GM12878 (cell line): ENCODE measurements at regions not wholly inside any gene's neighbourhood (a gene's known extent, or its start where the extent isn't known, plus 50 kb on each side); places are given as distances from the start of the nearest gene placed in this dataset.

Source experiments
- ATAC-seq: fragments of 200-7000 bp; cut with Tn5 transposase; 3 replicates; pipeline ENCODE4 v1.9.1; 2020; ENCODE audit warnings: mild to moderate bottlenecking, moderate library complexity
- BruUV-seq: library from RNA; stranded (reverse); fragments of 400-500 nt; replicated peaks from 2 replicates; lab custom pipeline; 2021; lab: Mats Ljungman, UMichigan
- CTCF ChIA-PET: fragments of 300-600 bp; sonication (Branson Sonifier 250); formaldehyde crosslinking; extraction: SDS; loops from one replicate; lab custom pipeline; 2021; ENCODE audit warnings: inconsistent platforms; lab: Yijun Ruan, JAX
- POLR2A ChIA-PET: fragments of 350-600 bp; formaldehyde crosslinking; extraction: SDS; loops from one replicate; lab custom pipeline; 2021; ENCODE audit warnings: inconsistent platforms; lab: Charles Lee
- RAD21 ChIA-PET: fragments of 300-600 bp; sonication (Branson Sonifier 250); formaldehyde crosslinking; loops from one replicate; lab custom pipeline; 2023; ENCODE audit warnings: antibody characterized with exemption; ENCODE audit not compliant: unreplicated experiment; lab: Charles Lee
- SMC1A ChIA-PET: fragments of 300-600 bp; sonication (Branson Sonifier 250); formaldehyde crosslinking; loops from one replicate; lab custom pipeline; 2023; ENCODE audit not compliant: unreplicated experiment, uncharacterized antibody; lab: Charles Lee
- DNase-seq: peaks from one replicate; pipeline ENCODE4 v3.0.0-alpha.2; 2011; ENCODE audit warnings: low read depth, low spot score
- FAIRE-seq: peaks from 3 replicates; lab custom pipeline; 2011; peaks lifted over from hg19 to GRCh38; lab: Jason Lieb, UNC
- H2AFZ ChIP-seq: 2 replicates; pipeline ENCODE4 v1.6.0; 2011; ENCODE audit warnings: low read depth, low read length, control low read depth; ENCODE audit not compliant: control insufficient read depth
- H3K27ac ChIP-seq: 2 replicates; pipeline ENCODE4 v1.5.1; 2011; ENCODE audit warnings: control low read depth; ENCODE audit not compliant: control insufficient read depth, insufficient read depth
- H3K27me3 ChIP-seq, 2 experiments: replicated peaks in 1 of 2; 2 replicates each; pipeline versions ENCODE4 v1.6.0 to v1.6.1; 2011; ENCODE audit warnings: low read length in 1 of 2; ENCODE audit not compliant: control insufficient read depth in 2 of 2, insufficient read depth in 2 of 2
- H3K36me3 ChIP-seq, 2 experiments: 2 replicates each; pipeline ENCODE4 v1.5.1; 2011; ENCODE audit warnings: low read length in 1 of 2; ENCODE audit not compliant: control insufficient read depth in 2 of 2, insufficient read depth in 2 of 2
- H3K4me1 ChIP-seq: 2 replicates; pipeline ENCODE4 v1.6.1; 2011; ENCODE audit warnings: mild to moderate bottlenecking, low read length, moderate library complexity, mixed read lengths; ENCODE audit not compliant: control insufficient read depth, insufficient read depth
- H3K4me2 ChIP-seq: 2 replicates; pipeline ENCODE4 v1.6.0; 2011; ENCODE audit warnings: control low read depth; ENCODE audit not compliant: control insufficient read depth, insufficient read depth
- H3K4me3 ChIP-seq: fragments of 200-600 bp; sonication (generic); 2 replicates; pipeline ENCODE4 v1.5.1; 2016
- H3K79me2 ChIP-seq: 2 replicates; pipeline ENCODE4 v1.6.0; 2011; ENCODE audit warnings: low read length; ENCODE audit not compliant: control insufficient read depth, insufficient read depth
- H3K9ac ChIP-seq: 2 replicates; pipeline ENCODE4 v1.8.0; 2011; ENCODE audit warnings: low read length, control low read depth, mixed read lengths; ENCODE audit not compliant: control insufficient read depth, insufficient read depth
- H3K9me3 ChIP-seq: replicated peaks from 3 replicates; pipeline ENCODE4 v1.5.1; 2011; ENCODE audit warnings: mild to moderate bottlenecking, low read length; ENCODE audit not compliant: control insufficient read depth, insufficient read depth
- H4K20me1 ChIP-seq: 2 replicates; pipeline ENCODE4 v1.6.0; 2011; ENCODE audit not compliant: control insufficient read depth, insufficient read depth
- BMI1 ChIP-seq: fragments of 450-650 bp; IDR thresholded peaks from 2 replicates; pipeline ENCODE4 v1.6.1; 2016; ENCODE audit warnings: mild to moderate bottlenecking, moderate library complexity, borderline replicate concordance
- CBX5 ChIP-seq: sonication (generic); IDR thresholded peaks from 2 replicates; pipeline ENCODE4 v1.6.1; 2016; ENCODE audit warnings: low read depth, moderate library complexity, mild to moderate bottlenecking, inconsistent platforms
- CHD4 ChIP-seq: fragments of 200-600 bp; sonication (generic); IDR thresholded peaks from 2 replicates; pipeline ENCODE4 v1.6.1; 2016; ENCODE audit warnings: mild to moderate bottlenecking
- CREM ChIP-seq: IDR thresholded peaks from 2 replicates; pipeline ENCODE4 v1.6.1; 2014; ENCODE audit warnings: antibody characterized with exemption, low read depth
- ESRRA ChIP-seq: IDR thresholded peaks from 2 replicates; pipeline ENCODE4 v1.6.1; 2012; ENCODE audit warnings: mild to moderate bottlenecking, low read length, improper control_type of control experiment
- ETV6 ChIP-seq, 2 experiments: fragments of 450-650 bp in 1 of 2; IDR thresholded peaks in 1 of 2; conservative IDR thresholded peaks in 1 of 2; 2 replicates each; pipeline ENCODE4 v1.6.1; 2014; ENCODE audit warnings: antibody characterized with exemption in 1 of 2, borderline replicate concordance in 1 of 2, low read depth in 1 of 2, mild to moderate bottlenecking in 1 of 2, moderate library complexity in 1 of 2
- KDM1A ChIP-seq: fragments of 200-600 bp; sonication (generic); IDR thresholded peaks from 2 replicates; pipeline ENCODE4 v1.6.1; 2016; ENCODE audit warnings: borderline replicate concordance
- MEF2A ChIP-seq: IDR thresholded peaks from 2 replicates; pipeline ENCODE4 v1.6.1; 2011; ENCODE audit warnings: low read depth, mild to moderate bottlenecking, low read length, moderate library complexity; ENCODE audit not compliant: insufficient read depth
- MTA3 ChIP-seq: IDR thresholded peaks from 2 replicates; pipeline ENCODE4 v1.6.1; 2012; ENCODE audit warnings: low read length, inconsistent platforms, borderline replicate concordance
- NFYA ChIP-seq: IDR thresholded peaks from 2 replicates; pipeline ENCODE4 v1.6.1; 2011; ENCODE audit warnings: low read depth, mild to moderate bottlenecking, low read length, improper control_type of control experiment, borderline replicate concordance
- POLR2AphosphoS2 ChIP-seq: IDR thresholded peaks from 2 replicates; pipeline ENCODE4 v1.6.1; 2011; ENCODE audit warnings: low read depth, mild to moderate bottlenecking, low read length, improper control_type of control experiment, moderate library complexity
- RAD21 ChIP-seq: IDR thresholded peaks from 2 replicates; pipeline ENCODE4 v1.6.1; 2011; ENCODE audit warnings: mild to moderate bottlenecking, low read depth, low read length, moderate library complexity; ENCODE audit not compliant: insufficient read depth
- SRF ChIP-seq, 2 experiments: IDR thresholded peaks; 2 replicates each; pipeline ENCODE4 v1.6.1; 2011; ENCODE audit warnings: low read depth in 2 of 2, low read length in 2 of 2, mild to moderate bottlenecking in 1 of 2, moderate library complexity in 1 of 2
- YBX1 ChIP-seq: fragments of 450-650 bp; IDR thresholded peaks from 2 replicates; pipeline ENCODE4 v1.6.1; 2016; ENCODE audit warnings: antibody characterized with exemption
- YY1 ChIP-seq: IDR thresholded peaks from 2 replicates; pipeline ENCODE4 v1.6.1; 2011; ENCODE audit warnings: low read depth, mild to moderate bottlenecking, low read length
- ZNF217 ChIP-seq: fragments of 450-650 bp; IDR thresholded peaks from 2 replicates; pipeline ENCODE4 v1.6.1; 2017; ENCODE audit warnings: antibody characterized with exemption, mild to moderate bottlenecking
- in situ Hi-C: fragments of 300-500 bp; cut with MboI; formaldehyde crosslinking; loops from 9 replicates; pipeline ENCODE4 v1.14.3; 2018; ENCODE audit warnings: mixed read lengths
- intact Hi-C: fragments of 100-400 bp; cut with micrococcal nuclease; formaldehyde crosslinking; loops from one replicate; pipeline ENCODE4 v1.14.2; 2022; ENCODE audit not compliant: unreplicated experiment
- TF ChIP-seq, protein P1 (sequence below): IDR thresholded peaks from 2 replicates; pipeline ENCODE4 v1.6.1; 2012; ENCODE audit warnings: low read depth, low read length, improper control_type of control experiment
- TF ChIP-seq, protein P2 (sequence below): IDR thresholded peaks from 2 replicates; pipeline ENCODE4 v1.6.1; 2011; ENCODE audit warnings: borderline replicate concordance, low read depth, mild to moderate bottlenecking, moderate library complexity, mixed read lengths, low read length; ENCODE audit not compliant: insufficient read depth; ENCODE audit errors: extremely low read length
- TF ChIP-seq, protein P3 (sequence below): IDR thresholded peaks from 2 replicates; pipeline ENCODE4 v1.6.1; 2011; ENCODE audit warnings: borderline replicate concordance, low read depth, mild to moderate bottlenecking, moderate library complexity, low read length; ENCODE audit not compliant: insufficient read depth, poor library complexity, severe bottlenecking
- TF ChIP-seq, protein P4 (sequence below): fragments of 450-650 bp; IDR thresholded peaks from 2 replicates; pipeline ENCODE4 v1.6.1; 2017; ENCODE audit warnings: antibody characterized with exemption, mild to moderate bottlenecking, moderate library complexity

- no TSS peak for BruUV-seq
These were observed 403.0 kb downstream of the ZFHX3 start for GRCh38 chr16:72644911-72645310.

More at GRCh38 chr16:72644911-72645310, 403.0 kb downstream of the ZFHX3 start:
- ATAC-seq (no peak), DNase-seq (no peak), FAIRE-seq (no peak)
- H3K27ac ChIP-seq, result no peak overlapping the region
- no peak overlapping the region for H3K9ac ChIP-seq
- ChIA-PET RAD21 (interaction anchor here (1.2 kb wide), 1 partner anchor 14 kb away, joined by 3 read pairs; no protein-coding TSS in a partner anchor), POLR2A (interaction anchor here (0.6 to 1.5 kb wide), 2 partner anchors 11 to 14 kb away, joined by 3 to 4 read pairs; no protein-coding TSS in a partner anchor), SMC1A (interaction anchor here (0.8 to 1.5 kb wide), 2 partner anchors 18 to 40 kb away, joined by 3 to 4 read pairs; no protein-coding TSS in a partner anchor), CTCF (interaction anchor here (1.2 to 1.4 kb wide), 4 partner anchors 9 to 142 kb away, joined by 3 to 4 read pairs (median 3); no protein-coding TSS in a partner anchor)
- H3K4me3 ChIP-seq, result no peak overlapping the region
- H4K20me1 ChIP-seq, result no peaks in the 10 kb centered on the region
- peaks cover 6% of the 10 kb centered on the region; the same call in 1 of the 2 replicates for H3K4me1 ChIP-seq
- H3K4me2 ChIP-seq, result no peak overlapping the region
- peaks cover 2% of the 10 kb centered on the region; the same call in 2 of the 3 replicates for H3K9me3 ChIP-seq
- intact Hi-C loops, result no loop called here
- no peaks in the 10 kb centered on the region for H3K27me3 ChIP-seq
- in situ Hi-C loops, result no loop called here
- H3K79me2 ChIP-seq, result no peaks in the 10 kb centered on the region; the same call in 1 of the 2 replicates
- no peak for TF ChIP-seq ETV6 (conservative IDR thresholded peaks at IDR 0.05 in 1 of 2, IDR thresholded peaks at IDR 0.05 in 1 of 2; ENCODE audit: borderline replicate concordance in 1 of 2, low read depth in 1 of 2)
- no peak for TF ChIP-seq CHD4
- TF ChIP-seq KDM1A, result no peak
- no peak for TF ChIP-seq CBX5
- TF ChIP-seq, protein P1, sequence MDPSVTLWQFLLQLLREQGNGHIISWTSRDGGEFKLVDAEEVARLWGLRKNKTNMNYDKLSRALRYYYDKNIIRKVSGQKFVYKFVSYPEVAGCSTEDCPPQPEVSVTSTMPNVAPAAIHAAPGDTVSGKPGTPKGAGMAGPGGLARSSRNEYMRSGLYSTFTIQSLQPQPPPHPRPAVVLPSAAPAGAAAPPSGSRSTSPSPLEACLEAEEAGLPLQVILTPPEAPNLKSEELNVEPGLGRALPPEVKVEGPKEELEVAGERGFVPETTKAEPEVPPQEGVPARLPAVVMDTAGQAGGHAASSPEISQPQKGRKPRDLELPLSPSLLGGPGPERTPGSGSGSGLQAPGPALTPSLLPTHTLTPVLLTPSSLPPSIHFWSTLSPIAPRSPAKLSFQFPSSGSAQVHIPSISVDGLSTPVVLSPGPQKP, result no peak
- no peak for TF ChIP-seq NFYA
- no peak for TF ChIP-seq YY1
- no peak for TF ChIP-seq POLR2AphosphoS2
- TF ChIP-seq ESRRA, result no peak
- TF ChIP-seq CREM, result no peak
- TF ChIP-seq RAD21, result no peak
- TF ChIP-seq, protein P2, sequence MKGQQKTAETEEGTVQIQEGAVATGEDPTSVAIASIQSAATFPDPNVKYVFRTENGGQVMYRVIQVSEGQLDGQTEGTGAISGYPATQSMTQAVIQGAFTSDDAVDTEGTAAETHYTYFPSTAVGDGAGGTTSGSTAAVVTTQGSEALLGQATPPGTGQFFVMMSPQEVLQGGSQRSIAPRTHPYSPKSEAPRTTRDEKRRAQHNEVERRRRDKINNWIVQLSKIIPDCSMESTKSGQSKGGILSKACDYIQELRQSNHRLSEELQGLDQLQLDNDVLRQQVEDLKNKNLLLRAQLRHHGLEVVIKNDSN, result no peak
- no peak for TF ChIP-seq ZNF217
- TF ChIP-seq YBX1, result no peak
- TF ChIP-seq SRF (IDR thresholded peaks at IDR 0.05; ENCODE audit: low read depth in 2 of 2, low read length in 2 of 2), result no peak
- no peak for TF ChIP-seq MTA3
- TF ChIP-seq, protein P3, sequence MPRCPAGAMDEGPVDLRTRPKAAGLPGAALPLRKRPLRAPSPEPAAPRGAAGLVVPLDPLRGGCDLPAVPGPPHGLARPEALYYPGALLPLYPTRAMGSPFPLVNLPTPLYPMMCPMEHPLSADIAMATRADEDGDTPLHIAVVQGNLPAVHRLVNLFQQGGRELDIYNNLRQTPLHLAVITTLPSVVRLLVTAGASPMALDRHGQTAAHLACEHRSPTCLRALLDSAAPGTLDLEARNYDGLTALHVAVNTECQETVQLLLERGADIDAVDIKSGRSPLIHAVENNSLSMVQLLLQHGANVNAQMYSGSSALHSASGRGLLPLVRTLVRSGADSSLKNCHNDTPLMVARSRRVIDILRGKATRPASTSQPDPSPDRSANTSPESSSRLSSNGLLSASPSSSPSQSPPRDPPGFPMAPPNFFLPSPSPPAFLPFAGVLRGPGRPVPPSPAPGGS, result no peak
- TF ChIP-seq, protein P4, sequence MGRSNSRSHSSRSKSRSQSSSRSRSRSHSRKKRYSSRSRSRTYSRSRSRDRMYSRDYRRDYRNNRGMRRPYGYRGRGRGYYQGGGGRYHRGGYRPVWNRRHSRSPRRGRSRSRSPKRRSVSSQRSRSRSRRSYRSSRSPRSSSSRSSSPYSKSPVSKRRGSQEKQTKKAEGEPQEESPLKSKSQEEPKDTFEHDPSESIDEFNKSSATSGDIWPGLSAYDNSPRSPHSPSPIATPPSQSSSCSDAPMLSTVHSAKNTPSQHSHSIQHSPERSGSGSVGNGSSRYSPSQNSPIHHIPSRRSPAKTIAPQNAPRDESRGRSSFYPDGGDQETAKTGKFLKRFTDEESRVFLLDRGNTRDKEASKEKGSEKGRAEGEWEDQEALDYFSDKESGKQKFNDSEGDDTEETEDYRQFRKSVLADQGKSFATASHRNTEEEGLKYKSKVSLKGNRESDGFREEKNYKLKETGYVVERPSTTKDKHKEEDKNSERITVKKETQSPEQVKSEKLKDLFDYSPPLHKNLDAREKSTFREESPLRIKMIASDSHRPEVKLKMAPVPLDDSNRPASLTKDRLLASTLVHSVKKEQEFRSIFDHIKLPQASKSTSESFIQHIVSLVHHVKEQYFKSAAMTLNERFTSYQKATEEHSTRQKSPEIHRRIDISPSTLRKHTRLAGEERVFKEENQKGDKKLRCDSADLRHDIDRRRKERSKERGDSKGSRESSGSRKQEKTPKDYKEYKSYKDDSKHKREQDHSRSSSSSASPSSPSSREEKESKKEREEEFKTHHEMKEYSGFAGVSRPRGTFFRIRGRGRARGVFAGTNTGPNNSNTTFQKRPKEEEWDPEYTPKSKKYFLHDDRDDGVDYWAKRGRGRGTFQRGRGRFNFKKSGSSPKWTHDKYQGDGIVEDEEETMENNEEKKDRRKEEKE, result no peak
- no peak for TF ChIP-seq BMI1
- no peak for TF ChIP-seq MEF2A
- TF ChIP-seq, all 136 proteins: peak for 0
- no peaks in the 10 kb centered on the region for H3K36me3 ChIP-seq
- no peak overlapping the region for H2AFZ ChIP-seq
